SK-N-MC (cell line): ENCODE measurements at regions not wholly inside any gene's neighbourhood (a gene's known extent, or its start where the extent isn't known, plus 50 kb on each side); places are given as distances from the start of the nearest gene placed in this dataset.

Source experiments
- EZH2 ChIP-seq: fragments of 200-600 bp; sonication (generic); IDR thresholded peaks from one replicate; pipeline ENCODE4 v1.6.1; 2017; ENCODE audit warnings: antibody characterized with exemption
- POLR2AphosphoS5 ChIP-seq: IDR thresholded peaks from 2 replicates; pipeline ENCODE4 v1.6.1; 2012; ENCODE audit warnings: mild to moderate bottlenecking, low read depth, low read length, borderline replicate concordance

- TF ChIP-seq POLR2AphosphoS5 (no peak), EZH2 (no peak)
These were observed 133.6 kb upstream of the GLRA1 start for GRCh38 chr5:152058267-152058666.
